NCI-H2081 (cell line): ENCODE measurements at regions not wholly inside any gene's neighbourhood (a gene's known extent, or its start where the extent isn't known, plus 50 kb on each side); places are given as distances from the start of the nearest gene placed in this dataset.
A peak's percentile ranks its signal among the peaks of the same experiment; 100 is the strongest.
"Not testable (repeated sequence)": the region's sequence is repeated elsewhere in the genome, so short reads cannot be mapped to it uniquely, and the experiment has no call there.

Source experiments
- DNase-seq, 2 experiments: peaks; one replicate each; lab custom pipeline; 2025; lab: John Stamatoyannopoulos, UW

- no peak for DNase-seq
Observed at GRCh38 chr12:25684070-25684469, 131.0 kb upstream of the LMNTD1 start.

- DNase-seq, result no peak
Observed at GRCh38 chr12:25686351-25686750, 133.3 kb upstream of the LMNTD1 start.

GRCh38 chr12:25687226-25687625 is 134.1 kb upstream of the LMNTD1 start:
- DNase-seq, result no peak

- DNase-seq, result not testable (repeated sequence)
Observed at GRCh38 chr12:25688851-25689250, 135.8 kb upstream of the LMNTD1 start.

GRCh38 chr12:25689996-25690501 is 137.0 kb upstream of the LMNTD1 start:
- DNase-seq, result peak; percentile 33 to 52

- no peak for DNase-seq
Observed at GRCh38 chr12:25690996-25691864, 138.1 kb upstream of the LMNTD1 start.

- DNase-seq, result no peak
Observed at GRCh38 chr12:25691865-25692114, 138.7 kb upstream of the LMNTD1 start.

- DNase-seq, result no peak
Observed at GRCh38 chr12:25692115-25693035, 139.3 kb upstream of the LMNTD1 start.

GRCh38 chr12:25694072-25694471 is 141.0 kb upstream of the LMNTD1 start:
- DNase-seq, result no peak

GRCh38 chr12:25695574-25695973 is 142.5 kb upstream of the LMNTD1 start:
- no peak for DNase-seq

GRCh38 chr12:25698772-25699171 is 145.7 kb upstream of the LMNTD1 start:
- DNase-seq, result no peak

- DNase-seq, result no peak
Observed at GRCh38 chr12:25699454-25699853, 146.4 kb upstream of the LMNTD1 start.

- DNase-seq, result no peak
Observed at GRCh38 chr12:25701290-25701689, 148.2 kb upstream of the LMNTD1 start.

GRCh38 chr12:25702553-25702952 is 149.5 kb upstream of the LMNTD1 start:
- no peak for DNase-seq

- DNase-seq, result no peak
Observed at GRCh38 chr12:25705261-25705660, 152.2 kb upstream of the LMNTD1 start.

- DNase-seq, result not testable (repeated sequence)
Observed at GRCh38 chr12:25706646-25707045, 153.6 kb upstream of the LMNTD1 start.

- DNase-seq, result no peak
Observed at GRCh38 chr12:25707056-25707455, 154.0 kb upstream of the LMNTD1 start.

- no peak for DNase-seq
Observed at GRCh38 chr12:25708661-25709060, 155.6 kb upstream of the LMNTD1 start.

GRCh38 chr12:25710128-25710527 is 157.0 kb upstream of the LMNTD1 start:
- no peak for DNase-seq

GRCh38 chr12:25710938-25711605 is 158.0 kb upstream of the LMNTD1 start:
- DNase-seq, result not testable (repeated sequence)

- DNase-seq, result no peak
Observed at GRCh38 chr12:25712169-25712568, 159.1 kb upstream of the LMNTD1 start.

GRCh38 chr12:25713264-25713663 is 160.2 kb upstream of the LMNTD1 start:
- no peak for DNase-seq
